Panc1 (cell line): ENCODE measurements at regions not wholly inside any gene's neighbourhood (a gene's known extent, or its start where the extent isn't known, plus 50 kb on each side); places are given as distances from the start of the nearest gene placed in this dataset.

Experiments
- SIN3A ChIP-seq: IDR thresholded peaks from 2 replicates; pipeline ENCODE4 v1.6.1; 2012; ENCODE audit warnings: low read depth, mild to moderate bottlenecking, low read length, moderate library complexity, borderline replicate concordance; ENCODE audit not compliant: insufficient read depth
- TF ChIP-seq, protein P1 (sequence below): fragments of 450-650 bp; IDR thresholded peaks from 2 replicates; pipeline ENCODE4 v1.5.1; 2017; ENCODE audit warnings: mild to moderate bottlenecking
- TF ChIP-seq, protein P2 (sequence below), 2 experiments: IDR thresholded peaks; 2 replicates each; pipeline ENCODE4 v1.6.1; 2011 to 2012; ENCODE audit warnings: low read depth in 2 of 2, control low read depth in 1 of 2, low read length in 1 of 2, mild to moderate bottlenecking in 1 of 2, moderate library complexity in 1 of 2; ENCODE audit not compliant: insufficient read depth in 1 of 2

DNA sequence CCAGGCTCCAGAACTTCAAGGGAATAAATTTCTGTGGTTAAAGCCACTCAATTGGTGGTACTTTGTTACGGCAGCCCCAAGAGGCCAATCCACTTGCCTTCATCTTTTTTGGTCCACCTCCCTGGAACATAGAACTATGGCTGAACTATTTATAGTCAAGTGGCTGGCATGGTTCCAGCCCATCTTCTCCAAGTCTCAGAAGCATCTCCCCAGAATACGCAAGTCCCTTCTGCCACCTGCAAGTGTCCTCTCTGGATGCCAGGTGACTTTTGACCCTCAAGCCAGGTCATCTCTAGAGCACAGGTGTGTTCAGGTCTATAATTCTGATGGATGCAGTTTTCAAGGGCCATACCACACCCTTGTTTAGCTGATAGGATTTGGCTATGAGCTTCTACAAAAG is 371.5 kb downstream of the AACS start:
- TF ChIP-seq, protein P1, sequence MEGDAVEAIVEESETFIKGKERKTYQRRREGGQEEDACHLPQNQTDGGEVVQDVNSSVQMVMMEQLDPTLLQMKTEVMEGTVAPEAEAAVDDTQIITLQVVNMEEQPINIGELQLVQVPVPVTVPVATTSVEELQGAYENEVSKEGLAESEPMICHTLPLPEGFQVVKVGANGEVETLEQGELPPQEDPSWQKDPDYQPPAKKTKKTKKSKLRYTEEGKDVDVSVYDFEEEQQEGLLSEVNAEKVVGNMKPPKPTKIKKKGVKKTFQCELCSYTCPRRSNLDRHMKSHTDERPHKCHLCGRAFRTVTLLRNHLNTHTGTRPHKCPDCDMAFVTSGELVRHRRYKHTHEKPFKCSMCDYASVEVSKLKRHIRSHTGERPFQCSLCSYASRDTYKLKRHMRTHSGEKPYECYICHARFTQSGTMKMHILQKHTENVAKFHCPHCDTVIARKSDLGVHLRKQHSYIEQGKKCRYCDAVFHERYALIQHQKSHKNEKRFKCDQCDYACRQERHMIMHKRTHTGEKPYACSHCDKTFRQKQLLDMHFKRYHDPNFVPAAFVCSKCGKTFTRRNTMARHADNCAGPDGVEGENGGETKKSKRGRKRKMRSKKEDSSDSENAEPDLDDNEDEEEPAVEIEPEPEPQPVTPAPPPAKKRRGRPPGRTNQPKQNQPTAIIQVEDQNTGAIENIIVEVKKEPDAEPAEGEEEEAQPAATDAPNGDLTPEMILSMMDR: no peak
- TF ChIP-seq, protein P2, sequence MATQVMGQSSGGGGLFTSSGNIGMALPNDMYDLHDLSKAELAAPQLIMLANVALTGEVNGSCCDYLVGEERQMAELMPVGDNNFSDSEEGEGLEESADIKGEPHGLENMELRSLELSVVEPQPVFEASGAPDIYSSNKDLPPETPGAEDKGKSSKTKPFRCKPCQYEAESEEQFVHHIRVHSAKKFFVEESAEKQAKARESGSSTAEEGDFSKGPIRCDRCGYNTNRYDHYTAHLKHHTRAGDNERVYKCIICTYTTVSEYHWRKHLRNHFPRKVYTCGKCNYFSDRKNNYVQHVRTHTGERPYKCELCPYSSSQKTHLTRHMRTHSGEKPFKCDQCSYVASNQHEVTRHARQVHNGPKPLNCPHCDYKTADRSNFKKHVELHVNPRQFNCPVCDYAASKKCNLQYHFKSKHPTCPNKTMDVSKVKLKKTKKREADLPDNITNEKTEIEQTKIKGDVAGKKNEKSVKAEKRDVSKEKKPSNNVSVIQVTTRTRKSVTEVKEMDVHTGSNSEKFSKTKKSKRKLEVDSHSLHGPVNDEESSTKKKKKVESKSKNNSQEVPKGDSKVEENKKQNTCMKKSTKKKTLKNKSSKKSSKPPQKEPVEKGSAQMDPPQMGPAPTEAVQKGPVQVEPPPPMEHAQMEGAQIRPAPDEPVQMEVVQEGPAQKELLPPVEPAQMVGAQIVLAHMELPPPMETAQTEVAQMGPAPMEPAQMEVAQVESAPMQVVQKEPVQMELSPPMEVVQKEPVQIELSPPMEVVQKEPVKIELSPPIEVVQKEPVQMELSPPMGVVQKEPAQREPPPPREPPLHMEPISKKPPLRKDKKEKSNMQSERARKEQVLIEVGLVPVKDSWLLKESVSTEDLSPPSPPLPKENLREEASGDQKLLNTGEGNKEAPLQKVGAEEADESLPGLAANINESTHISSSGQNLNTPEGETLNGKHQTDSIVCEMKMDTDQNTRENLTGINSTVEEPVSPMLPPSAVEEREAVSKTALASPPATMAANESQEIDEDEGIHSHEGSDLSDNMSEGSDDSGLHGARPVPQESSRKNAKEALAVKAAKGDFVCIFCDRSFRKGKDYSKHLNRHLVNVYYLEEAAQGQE (IDR thresholded peaks at IDR 0.05; ENCODE audit: insufficient read depth in 1 of 2, low read depth in 2 of 2, low read length in 1 of 2): no peak
- TF ChIP-seq SIN3A: no peak
